Choroid plexus epithelial cell (primary cell): ENCODE measurements at regions not wholly inside any gene's neighbourhood (a gene's known extent, or its start where the extent isn't known, plus 50 kb on each side); places are given as distances from the start of the nearest gene placed in this dataset.
A peak's percentile ranks its signal among the peaks of the same experiment; 100 is the strongest.

Experiments
- DNase-seq: peaks from one replicate; pipeline ENCODE4 v3.0.0-alpha.2; 2010; ENCODE audit warnings: low read depth
- H3K4me3 ChIP-seq: 2 replicates; pipeline ENCODE4 v1.5.1; 2011; ENCODE audit warnings: low read depth, mild to moderate bottlenecking, control low read depth, low read length, moderate library complexity
- CTCF ChIP-seq: conservative IDR thresholded peaks from 2 replicates; pipeline ENCODE4 v1.5.1; 2011; ENCODE audit warnings: low read depth, mild to moderate bottlenecking, control low read depth, inconsistent platforms, low read length, moderate library complexity

GRCh38 chr1:172971241-172971640 lies 79.5 kb downstream of the TNFSF18 start:
- no peak for TF ChIP-seq CTCF
- DNase-seq, result no peak
- H3K4me3 ChIP-seq, result no peak overlapping the region

GRCh38 chr1:172972258-172972657 lies 78.5 kb downstream of the TNFSF18 start:
- no peak for DNase-seq
- no peak overlapping the region for H3K4me3 ChIP-seq
- no peak for TF ChIP-seq CTCF

GRCh38 chr1:172973424-172973823 lies 77.3 kb downstream of the TNFSF18 start:
- H3K4me3 ChIP-seq, result no peak overlapping the region
- DNase-seq, result no peak
- TF ChIP-seq CTCF, result no peak

- no peak overlapping the region for H3K4me3 ChIP-seq
- TF ChIP-seq CTCF, result no peak
- peak; percentile 88 for DNase-seq
These were observed 74.3 kb downstream of the TNFSF18 start for GRCh38 chr1:172976222-172977041.

- H3K4me3 ChIP-seq, result no peak overlapping the region
- DNase-seq, result no peak
- no peak for TF ChIP-seq CTCF
These were observed 73.3 kb downstream of the TNFSF18 start for GRCh38 chr1:172977296-172978017.

- DNase-seq, result no peak
- H3K4me3 ChIP-seq, result no peak overlapping the region
- TF ChIP-seq CTCF, result no peak
These were observed 72.1 kb downstream of the TNFSF18 start for GRCh38 chr1:172978595-172978994.

GRCh38 chr1:172979828-172980227 lies 70.9 kb downstream of the TNFSF18 start:
- TF ChIP-seq CTCF, result no peak
- H3K4me3 ChIP-seq, result no peak overlapping the region
- DNase-seq, result no peak
